CD4-positive, alpha-beta T cell treated with Interleukin-15 for 1 hour (primary cell): ENCODE measurements at regions not wholly inside any gene's neighbourhood (a gene's known extent, or its start where the extent isn't known, plus 50 kb on each side); places are given as distances from the start of the nearest gene placed in this dataset.
"Not testable (repeated sequence)": the region's sequence is repeated elsewhere in the genome, so short reads cannot be mapped to it uniquely, and the experiment has no call there.

Experiments
- DNase-seq: peaks from one replicate; pipeline ENCODE4 v3.0.0-alpha.2; 2020

DNA sequence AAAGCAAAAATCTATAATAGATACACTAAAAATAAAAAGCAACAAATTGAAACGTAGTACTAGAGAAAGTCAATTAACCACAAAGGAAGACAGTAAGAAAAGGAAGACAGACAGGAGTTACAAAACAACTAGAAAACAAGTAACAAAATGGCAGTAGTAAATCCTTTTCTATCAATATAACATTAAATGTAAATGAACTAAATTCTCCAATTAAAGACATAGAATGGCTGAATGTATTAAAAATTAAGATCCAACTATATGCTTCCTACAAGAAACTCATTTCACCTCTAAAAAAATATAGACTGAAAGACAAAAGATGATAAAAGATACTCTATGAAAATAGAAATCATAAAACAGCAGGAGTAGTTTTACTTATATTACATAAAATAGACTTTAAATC is 79.1 kb downstream of the CTH start:
- no peak for DNase-seq

DNA sequence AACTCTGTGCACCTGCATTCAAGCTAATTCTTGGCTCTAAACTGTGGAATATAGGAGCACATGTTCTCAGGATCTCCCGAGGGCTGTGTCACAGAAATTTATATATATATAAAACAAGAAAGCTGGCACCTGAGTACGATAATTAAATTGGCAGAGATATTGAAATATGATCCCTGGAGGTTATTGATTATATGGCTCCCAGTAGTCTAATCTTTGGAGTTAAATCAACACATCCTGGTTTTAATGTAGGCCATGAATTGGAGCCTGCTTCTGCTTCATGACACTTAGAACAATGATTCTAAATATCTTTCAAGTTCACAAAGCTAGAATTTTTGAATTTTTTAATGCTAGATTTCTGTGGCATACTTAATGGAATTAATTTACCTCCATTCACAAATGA is 84.3 kb downstream of the CTH start:
- DNase-seq: no peak

DNA sequence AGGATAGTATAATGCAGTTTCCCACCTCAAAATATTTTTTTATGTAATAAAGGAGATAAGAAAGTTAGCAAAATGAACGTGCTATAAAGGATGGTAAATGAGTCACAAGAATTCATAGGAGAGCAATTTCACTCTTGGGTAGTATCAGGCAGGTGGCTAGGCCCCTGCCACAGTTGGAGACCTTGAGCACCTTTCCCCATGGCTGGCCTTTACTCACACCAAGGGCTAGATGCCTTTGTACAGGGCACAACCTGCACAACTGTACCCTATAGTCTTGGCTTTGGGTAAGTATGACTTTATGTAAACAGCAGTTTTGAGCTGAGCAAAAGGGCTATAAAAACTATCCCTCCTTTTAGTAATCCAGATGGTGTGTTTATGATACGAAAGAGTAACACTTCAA is 85.1 kb downstream of the CTH start:
- no peak for DNase-seq

DNA sequence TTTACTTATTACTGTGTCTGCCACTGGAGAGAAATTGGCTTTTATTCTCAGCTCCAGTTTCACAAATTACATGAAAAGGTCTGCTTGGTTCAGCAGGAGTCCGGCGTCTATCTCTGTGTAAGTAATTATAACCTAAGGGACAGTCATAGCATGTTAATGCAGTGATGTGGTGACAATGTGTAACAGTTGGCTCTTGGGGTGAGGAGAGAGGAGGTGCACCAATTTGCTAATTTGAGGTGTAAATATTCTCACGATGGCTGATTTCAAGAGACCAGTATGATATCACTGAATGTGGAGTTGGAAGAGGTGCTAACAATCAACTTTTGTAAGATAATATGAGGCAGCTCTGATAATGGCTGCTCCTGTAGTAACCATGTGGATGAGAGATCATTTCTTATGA is 86.1 kb downstream of the CTH start:
- DNase-seq: no peak

DNA sequence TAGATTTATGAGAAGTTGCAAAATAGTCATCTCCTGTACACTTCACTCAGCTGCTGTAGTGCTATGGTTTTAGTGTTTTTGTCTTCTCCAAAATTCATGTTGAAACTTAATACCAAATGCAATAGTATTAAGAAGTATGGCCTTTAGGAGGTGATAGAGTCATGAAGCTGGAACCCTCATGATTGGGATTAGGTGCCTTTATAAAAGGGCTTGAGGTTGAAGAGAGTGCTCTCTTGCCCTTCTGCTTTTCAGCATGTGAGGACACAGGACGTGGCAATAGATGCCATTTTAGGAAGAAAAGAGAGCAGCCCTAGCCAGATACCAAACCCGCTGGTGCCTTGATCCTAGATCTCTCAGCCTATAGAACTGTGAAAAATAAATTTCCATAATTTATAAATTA is 87.6 kb downstream of the CTH start:
- no peak for DNase-seq

DNA sequence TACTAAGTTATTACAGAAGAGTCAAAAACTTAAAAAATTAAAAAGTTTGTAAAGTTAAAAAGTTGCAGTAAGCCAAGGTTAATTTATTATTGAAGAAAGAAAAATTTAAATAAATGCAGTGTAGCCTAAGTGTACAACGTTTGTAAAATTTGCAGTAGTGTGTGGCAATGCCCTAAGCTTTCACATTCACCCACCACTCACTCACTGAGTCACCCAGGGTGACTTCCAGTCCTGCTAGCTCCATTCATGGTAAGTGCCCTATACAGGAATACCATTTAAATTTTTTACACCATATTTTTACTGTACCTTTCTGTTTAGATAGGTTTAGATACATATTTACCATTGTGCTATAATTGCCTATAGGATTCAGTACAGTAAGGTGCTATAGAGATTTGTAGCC is 88.6 kb downstream of the CTH start:
- no peak for DNase-seq

DNA sequence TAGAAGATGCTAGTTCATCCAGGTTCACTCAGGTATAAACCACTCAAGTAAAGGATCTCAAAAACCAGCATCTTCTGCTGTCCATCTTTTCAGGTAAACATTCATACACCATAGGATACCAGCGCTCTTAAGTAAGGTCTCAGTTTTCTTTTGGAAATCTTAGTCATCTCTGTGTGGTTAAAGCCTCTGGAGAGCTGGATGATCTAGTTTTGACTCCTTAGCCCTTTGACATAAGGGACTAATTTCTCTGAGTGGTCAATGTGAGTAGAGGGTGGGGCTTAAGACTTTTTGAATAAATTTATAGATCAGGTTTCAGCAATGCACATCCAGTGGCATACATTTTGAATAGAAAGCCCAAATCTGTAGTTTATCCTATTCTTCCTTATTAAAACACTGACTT is 92.3 kb downstream of the CTH start:
- DNase-seq: no peak

DNA sequence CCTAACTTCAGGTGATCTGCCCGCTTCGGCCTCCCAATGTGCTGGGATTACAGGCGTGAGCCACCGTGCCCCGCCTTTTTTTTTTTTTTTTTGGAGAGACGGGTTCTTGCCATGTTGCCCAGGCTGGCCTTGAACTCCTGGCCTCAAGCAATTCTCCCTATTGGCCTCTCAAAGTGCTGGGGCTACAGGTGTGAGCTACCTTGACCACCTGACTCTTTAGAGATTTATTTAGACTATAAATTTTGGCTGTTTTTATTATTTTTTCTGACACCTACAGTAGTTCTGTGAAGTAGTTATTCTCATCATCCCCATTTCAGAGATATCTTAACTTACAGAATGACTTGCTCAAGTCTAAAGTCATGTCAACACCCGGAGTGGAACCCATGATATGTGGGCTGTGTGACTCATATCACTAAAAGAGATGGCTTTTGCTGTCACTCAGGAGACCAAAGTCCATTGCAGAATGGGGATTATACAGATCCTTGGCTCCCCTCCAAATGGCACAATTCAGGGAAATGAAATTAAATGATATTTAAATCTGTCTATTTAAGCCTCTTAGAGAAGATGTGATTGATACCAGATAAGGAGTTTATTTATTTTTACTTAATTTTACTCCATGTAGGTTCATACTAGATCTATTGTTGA is 93.2 kb downstream of the CTH start:
- DNase-seq: no peak

DNA sequence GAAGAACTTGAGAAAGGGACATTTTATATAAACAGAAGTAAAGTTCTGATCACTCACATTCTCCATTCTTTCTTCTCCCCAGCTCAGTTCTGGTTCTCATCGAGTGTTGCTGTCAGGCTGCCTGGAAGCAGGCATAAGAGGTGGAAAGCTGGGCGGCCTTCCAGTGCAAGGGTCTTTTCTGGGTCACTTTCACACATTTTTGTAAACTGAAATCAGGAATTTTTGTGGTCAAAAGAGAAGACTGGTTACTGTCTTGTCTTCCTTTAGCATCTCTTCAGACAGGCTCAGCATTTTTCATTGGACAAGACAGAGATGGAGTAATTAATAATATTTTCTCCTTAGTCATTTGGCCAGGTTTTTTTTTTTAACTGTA is 93.7 kb downstream of the CTH start:
- no peak for DNase-seq

DNA sequence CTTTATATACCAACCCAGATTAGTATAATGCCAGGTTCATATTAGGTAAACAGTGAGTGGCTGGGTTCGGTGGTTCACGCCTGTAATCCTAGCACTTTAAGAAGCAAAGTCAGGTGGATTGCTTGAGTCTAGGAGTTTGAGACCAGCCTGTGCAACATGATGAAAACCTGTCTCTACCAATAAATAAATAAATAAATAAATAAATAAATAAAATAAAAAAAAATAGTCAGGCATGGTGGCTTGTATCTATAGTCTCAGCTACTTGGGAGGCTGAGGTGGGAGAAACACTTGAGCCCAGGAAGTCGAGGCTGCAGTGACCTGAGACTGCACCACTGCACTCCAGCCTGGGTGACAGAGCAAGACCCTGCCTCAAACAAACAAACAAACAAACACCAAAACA is 96.9 kb downstream of the CTH start:
- DNase-seq: not testable (repeated sequence)

DNA sequence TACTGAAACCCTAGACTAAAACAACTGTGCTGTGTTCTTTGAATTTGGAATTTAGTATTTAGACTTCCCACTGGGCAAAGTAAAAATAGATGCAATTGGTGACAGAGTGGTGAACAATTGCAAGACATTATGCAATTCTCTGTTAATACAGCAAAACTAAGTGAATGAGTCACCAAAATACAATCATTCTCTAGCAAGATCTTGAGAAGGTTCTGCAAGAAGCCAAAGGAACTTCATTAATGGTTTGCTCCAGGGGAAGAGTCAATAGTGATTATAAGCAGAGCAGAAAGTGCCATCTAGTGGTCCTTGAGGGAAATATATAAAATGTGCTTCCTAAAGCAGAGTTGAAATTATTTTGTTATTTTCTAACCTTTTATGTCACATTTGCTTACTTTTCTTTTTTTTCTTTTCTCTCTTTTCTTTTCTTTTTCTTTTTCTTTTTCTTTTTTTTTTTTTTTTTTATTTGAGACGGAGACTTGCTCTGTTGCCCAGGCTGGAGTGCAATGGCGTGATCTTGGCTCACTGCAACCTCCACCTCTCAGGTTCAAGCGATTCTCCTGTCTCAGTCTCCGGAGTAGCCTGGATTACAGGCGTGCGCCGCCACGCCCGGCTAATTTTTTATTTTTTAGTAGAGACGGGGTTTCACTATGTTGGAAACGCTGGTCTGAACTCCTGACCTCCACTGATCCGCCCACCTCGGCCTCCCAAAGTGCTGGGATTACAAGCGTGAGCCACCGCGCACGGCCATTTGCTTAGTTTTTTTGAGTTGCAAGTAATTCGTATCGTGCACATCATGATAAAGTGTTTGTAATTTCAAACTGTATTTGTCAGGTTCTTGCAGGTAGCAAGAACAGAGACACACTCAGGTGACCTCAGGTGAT is 99.2 kb downstream of the CTH start:
- DNase-seq: no peak

DNA sequence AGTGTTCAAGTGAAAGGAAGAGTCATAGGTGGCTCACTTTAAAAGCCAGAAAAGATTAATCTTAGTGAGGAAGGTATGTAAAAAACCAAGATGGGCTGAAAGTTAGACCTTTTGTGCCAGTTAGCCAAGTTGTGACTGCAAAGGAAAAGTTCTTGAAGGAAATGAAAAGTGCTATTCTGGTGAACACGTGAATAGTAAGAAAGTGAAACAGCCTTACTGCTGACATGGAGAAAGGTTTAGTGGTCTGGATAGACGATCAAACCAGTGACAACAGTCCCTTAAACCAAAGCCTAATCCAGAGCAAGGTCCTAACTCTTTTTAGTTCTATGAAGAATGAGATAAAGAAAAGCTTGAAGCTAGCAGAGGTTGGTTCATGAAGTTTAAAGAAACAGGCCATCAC is 106.4 kb downstream of the CTH start:
- DNase-seq: no peak

DNA sequence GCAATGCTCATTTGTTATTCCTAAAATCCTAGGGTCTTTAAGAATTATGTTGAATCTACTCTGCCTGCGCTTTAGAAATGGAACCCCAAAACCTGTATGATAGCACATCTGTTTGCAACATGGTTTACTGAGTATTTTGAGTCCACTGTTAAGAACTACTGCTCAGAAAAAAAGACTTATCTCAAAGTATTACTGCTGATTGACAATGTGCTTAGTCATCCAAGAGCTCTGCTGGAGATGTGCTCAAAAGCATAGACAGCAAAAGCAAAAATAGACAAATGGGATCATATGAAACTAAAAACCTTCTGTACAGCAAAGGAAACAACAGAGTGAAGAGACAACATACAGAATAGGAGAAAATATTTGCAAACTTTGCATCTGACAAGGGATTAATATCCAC is 107.0 kb downstream of the CTH start:
- DNase-seq: no peak

DNA sequence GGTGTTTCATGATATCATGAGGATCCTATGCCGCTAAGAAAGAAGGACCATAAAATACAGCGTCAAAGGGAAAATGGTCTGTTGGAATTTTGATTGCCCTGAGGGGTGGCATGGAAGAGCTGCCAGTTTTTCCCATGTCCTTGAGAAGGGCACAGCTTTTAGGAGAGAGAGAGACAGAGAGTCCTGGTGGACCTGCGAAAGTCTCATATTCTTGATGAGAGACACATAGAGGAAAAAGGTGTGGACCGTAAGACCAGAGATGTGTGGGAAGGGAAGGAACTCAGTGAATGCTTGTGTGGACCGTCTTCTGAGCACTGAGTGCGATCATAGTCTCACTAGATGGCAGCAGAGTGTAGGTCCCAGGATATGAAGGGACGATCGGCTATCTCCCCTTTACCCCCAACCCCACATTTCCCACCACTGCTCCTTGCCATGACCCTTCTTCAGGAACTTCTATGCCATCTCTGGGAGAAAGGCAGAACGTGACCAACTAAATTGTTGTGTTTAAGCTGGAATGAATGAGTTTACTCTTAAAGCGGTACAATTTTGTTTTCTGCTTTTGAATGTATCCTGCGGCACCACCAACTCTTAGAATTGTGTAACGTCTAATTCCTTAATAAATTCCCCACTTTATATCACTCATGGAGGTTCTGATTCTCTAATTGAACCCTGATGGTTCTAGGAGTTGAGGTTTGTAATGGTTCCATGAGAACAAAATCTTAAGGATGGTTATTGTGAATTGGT is 117.7 kb downstream of the CTH start:
- no peak for DNase-seq

DNA sequence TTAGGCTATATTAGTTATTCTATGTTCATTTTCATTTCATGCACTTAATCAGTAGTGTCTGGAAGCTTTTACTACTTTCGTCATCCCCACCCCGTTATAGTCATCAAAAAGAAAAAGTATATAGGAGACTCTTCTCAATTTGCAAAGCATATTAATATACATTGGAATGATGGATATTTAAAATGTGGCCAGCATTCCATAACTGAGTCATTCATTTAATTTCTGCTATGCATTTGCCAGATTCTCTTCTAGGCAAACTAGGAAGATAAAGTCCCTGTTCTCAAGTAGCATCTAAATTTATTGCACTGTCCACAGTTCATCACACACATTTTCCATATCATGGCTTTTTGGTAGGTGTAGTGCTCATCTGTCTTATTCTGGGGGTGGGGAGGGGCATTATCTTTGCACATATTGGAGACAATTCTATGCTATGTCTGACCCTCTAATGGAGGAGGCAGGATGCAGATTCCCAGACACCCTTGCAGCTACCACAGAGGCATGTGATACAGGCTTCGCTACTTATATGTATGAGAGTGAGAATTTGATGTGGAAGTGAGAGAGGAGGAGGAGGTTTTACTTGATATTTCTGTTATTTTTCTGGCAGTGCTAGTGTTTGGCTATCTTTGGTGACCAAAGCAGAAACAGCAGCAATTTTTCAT is 125.8 kb downstream of the CTH start:
- DNase-seq: no peak

DNA sequence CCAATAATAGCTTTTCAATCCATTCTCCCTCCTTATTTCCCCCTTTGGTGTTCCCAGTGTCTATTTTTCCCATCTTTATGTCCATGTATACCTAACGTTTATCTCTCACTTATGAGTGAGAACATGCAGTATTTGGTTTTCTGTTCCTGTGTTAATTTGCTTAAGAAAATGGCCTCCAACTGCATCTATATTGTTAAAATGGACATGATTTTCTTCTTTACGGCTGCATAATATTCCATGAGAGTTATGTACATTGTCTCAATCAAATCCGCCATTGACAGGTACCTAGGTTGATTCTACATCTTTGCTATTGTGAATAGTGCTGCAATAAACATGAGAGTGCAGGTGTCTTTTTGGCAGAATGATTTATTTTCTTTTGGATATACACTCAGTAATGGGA is 126.7 kb downstream of the CTH start:
- DNase-seq: no peak

DNA sequence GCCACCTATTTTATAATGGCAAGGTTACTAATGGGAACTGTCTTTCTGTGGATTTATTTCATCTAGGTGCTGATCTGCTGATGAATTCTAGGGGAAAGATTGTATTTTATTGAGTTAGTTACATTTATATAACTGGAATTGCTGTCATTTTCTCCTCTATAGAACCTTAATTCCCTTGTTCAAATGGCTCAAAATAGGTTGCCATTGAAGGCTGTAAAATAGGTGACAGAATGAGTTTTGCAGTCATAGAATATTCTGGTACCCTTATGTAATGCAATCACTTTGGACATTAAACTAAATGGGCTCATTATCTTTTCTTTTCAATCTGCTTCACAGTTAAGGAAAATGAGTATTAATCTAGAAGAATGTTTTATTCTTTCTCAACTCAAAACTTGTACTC is 131.0 kb downstream of the CTH start:
- no peak for DNase-seq

DNA sequence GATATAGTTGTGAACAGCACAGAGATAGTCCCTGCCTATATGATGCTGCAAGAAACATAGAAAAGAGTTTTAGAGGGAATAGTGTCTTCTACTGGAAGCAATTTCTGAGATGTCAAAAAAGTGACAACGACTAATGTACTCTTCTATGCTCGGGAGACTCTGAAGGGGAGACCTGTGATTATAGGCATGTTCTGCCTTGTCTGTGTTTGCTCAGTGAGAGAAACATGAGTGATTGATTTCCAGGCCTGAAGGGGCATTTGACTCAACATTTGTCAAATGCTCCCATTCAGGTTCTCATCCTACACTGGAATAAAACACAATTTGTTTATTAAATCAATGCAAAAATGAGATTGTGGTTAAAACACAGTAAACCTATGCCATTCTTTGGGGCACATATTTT is 131.8 kb downstream of the CTH start:
- DNase-seq: no peak

DNA sequence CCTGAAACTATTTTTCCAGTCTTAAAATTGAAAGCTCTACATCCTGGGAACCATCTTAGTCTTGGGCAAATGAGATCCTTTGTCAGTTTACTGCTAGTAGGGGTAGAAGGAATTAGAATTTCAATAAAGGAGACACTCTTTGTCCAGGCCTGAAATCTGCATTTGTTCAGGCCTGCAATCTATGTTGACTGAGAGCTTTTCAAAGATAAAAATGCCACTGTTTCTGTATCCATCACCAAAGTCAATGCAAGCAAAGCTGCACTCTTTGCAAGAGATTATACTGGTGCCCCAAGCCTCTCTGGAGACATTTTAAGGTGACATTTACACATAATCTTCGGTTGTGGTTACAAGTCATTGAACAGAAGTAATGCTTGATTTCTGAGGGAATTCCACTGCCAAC is 135.7 kb downstream of the CTH start:
- DNase-seq: no peak

DNA sequence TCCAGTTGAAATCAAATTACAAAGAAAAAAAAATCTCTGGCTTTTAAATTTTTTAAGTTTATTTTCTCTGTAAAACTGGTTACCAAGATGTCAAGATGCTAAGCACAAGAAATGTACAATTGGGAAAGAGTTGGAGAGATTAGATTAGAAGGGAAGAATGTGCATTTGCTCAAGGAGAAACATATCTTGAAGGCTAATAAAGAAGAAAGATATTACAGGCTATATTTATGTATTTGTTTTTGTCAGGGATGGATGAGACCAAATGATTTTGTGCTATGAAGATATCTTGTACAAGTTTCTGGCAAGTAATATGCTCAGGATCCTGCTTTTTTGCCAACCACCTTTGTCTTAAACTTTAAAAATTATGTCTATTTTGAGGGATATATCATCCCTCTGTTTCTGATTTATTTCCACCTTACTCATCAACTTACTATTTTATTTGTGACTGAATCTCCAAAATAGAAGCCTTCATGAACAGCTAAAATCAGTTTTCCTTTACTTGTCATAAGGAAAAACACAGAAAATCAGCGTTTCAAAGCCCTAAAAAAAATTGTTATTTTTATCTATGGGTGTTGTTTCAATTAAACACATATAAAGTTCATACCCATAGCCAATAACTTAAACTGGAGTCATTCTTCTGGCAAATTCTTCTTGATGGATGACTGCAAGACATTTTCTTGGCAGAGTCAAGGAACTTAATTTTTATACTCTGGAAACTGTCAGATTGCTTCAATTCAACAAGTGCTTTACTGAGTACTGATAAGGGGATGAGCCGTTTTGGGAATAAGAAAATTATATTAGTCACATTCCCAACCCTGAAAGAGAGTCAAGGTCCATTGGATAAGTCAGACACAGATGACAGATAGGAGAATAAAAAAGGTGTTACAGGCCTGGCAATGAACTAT is 141.8 kb downstream of the CTH start:
- no peak for DNase-seq

DNA sequence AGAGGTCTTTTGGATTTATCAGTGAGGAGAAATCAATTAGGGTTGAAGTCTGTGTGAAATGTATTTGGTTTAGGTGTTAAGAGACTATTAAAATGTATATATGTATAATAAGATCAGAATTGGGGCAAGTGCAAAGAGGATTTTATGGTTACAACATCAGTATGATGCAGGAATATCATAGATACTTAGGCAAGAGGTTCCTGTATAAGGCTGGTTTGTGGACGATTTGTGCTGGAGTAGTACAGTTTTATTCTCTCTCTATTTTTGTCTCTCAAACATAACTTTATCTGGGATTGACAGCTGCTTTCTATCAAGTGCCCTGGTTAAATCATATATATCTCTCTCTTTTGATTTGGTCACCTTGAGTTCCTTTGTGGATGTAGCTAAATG is 142.5 kb downstream of the CTH start:
- DNase-seq: no peak

DNA sequence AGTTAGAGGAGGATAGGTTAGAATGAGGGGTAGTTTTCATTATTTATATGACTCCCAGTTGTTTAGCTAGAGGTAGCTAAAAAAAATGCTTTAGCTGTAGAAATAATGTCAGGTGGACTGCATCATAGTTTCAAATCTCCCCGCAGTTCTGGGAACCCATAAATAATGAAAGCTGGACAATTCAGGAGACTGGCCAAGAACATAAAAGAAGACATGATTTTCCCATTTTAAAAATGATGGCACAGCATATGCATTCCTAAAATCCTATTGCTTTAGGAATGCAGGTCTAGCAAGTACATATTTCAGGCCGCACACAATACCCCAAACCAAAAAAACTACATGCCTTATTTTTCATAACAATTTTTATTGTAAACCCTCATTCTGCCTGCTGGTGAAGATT is 143.3 kb downstream of the CTH start:
- no peak for DNase-seq

DNA sequence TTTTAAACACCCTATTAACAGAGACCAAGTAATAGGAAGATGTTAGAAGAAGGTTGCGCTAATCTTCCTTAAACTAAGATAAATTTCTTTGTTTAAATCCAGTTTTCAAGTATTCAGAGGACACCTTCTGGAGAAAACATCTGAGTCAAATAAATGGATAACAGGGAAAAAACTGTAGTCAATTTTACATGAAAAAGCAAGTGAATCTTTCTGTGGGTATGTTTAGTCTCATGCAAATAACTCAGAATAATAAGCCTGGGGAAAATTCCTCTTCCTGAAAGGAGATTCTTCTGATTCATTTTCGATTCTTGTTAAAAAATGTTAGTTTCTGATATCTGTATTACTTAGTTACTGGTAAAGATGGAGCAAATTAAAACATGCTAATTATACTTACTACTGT is 145.5 kb downstream of the CTH start:
- DNase-seq: no peak
